Keratinocyte (primary cell): ENCODE measurements at regions not wholly inside any gene's neighbourhood (a gene's known extent, or its start where the extent isn't known, plus 50 kb on each side); places are given as distances from the start of the nearest gene placed in this dataset.

Experiments
- CTCF ChIP-seq, 3 experiments: IDR thresholded peaks in 1 of 3; conservative IDR thresholded peaks in 1 of 3; optimal IDR thresholded peaks in 1 of 3; 2 replicates in 2 of 3; 3 replicates in 1 of 3; pipeline versions ENCODE3 to v1.5.1; 2011; ENCODE audit warnings: low read length in 3 of 3, mild to moderate bottlenecking in 3 of 3, moderate library complexity in 2 of 3, control low read depth in 1 of 3, inconsistent platforms in 1 of 3; ENCODE audit not compliant: insufficient read depth in 2 of 3; ENCODE audit errors: extremely low read depth in 1 of 3
- EZH2 ChIP-seq: IDR thresholded peaks from one replicate; pipeline ENCODE4 v1.6.1; 2012; ENCODE audit warnings: inconsistent platforms, mild to moderate bottlenecking, low read length, moderate library complexity

- TF ChIP-seq CTCF (optimal IDR thresholded peaks at IDR 0.05 in 1 of 3, IDR thresholded peaks at IDR 0.05 in 1 of 3, conservative IDR thresholded peaks at IDR 0.05 in 1 of 3; ENCODE audit: extremely low read depth in 1 of 3, insufficient read depth in 2 of 3, low read length in 3 of 3) (no peak), EZH2 (no peak)
Measured at GRCh38 chr1:181863736-181864135, 197.8 kb downstream of the ZNF648 start.
